Caco-2 (cell line): ENCODE measurements at regions not wholly inside any gene's neighbourhood (a gene's known extent, or its start where the extent isn't known, plus 50 kb on each side); places are given as distances from the start of the nearest gene placed in this dataset.

Experiments
- BruUV-seq: library from RNA; stranded (reverse); fragments of 400-500 nt; replicated peaks from 2 replicates; lab custom pipeline; 2021; lab: Mats Ljungman, UMichigan
- CTCF ChIA-PET: fragments of 300-600 bp; sonication (Branson Sonifier 250); formaldehyde crosslinking; loops from one replicate; lab custom pipeline; 2022; ENCODE audit warnings: antibody characterized with exemption; lab: Charles Lee
- POLR2A ChIA-PET: fragments of 300-600 bp; sonication (Branson Sonifier 250); formaldehyde crosslinking; loops from one replicate; lab custom pipeline; 2022; ENCODE audit warnings: antibody characterized with exemption; lab: Charles Lee
- DNase-seq, 2 experiments: peaks; one replicate each; pipeline versions ENCODE4 v3.0.0 to v3.0.0-alpha.2; 2020 to 2022
- H3K27me3 ChIP-seq: replicated peaks from 2 replicates; pipeline ENCODE4 v1.6.0; 2011; ENCODE audit warnings: low read length; ENCODE audit not compliant: control insufficient read depth, insufficient read depth
- H3K36me3 ChIP-seq: 2 replicates; pipeline ENCODE4 v1.5.1; 2011; ENCODE audit warnings: low read length; ENCODE audit not compliant: control insufficient read depth, insufficient read depth
- H3K4me1 ChIP-seq: fragments of 250-450 bp; sonication (Bioruptor Pico); 2 replicates; pipeline ENCODE4 v1.5.1; 2020; ENCODE audit warnings: mild to moderate bottlenecking
- H3K4me3 ChIP-seq: 2 replicates; pipeline ENCODE4 v1.5.1; 2011; ENCODE audit warnings: low read depth, mild to moderate bottlenecking, control low read depth, low read length
- H3K9me3 ChIP-seq: fragments of 250-450 bp; sonication (Bioruptor Pico); 2 replicates; pipeline ENCODE4 v1.5.1; 2020; ENCODE audit warnings: mild to moderate bottlenecking, moderate library complexity
- H3K27ac Mint-ChIP-seq: one replicate; pipeline ENCODE4 v1.8.0; 2022; ENCODE audit warnings: mixed read lengths; ENCODE audit not compliant: unreplicated experiment
- H3K27me3 Mint-ChIP-seq: one replicate; pipeline ENCODE4 v1.8.0; 2022; ENCODE audit warnings: mixed read lengths; ENCODE audit not compliant: insufficient read depth, unreplicated experiment
- H3K36me3 Mint-ChIP-seq: one replicate; pipeline ENCODE4 v1.8.0; 2022; ENCODE audit warnings: mild to moderate bottlenecking, mixed read lengths; ENCODE audit not compliant: insufficient read depth, unreplicated experiment
- H3K4me1 Mint-ChIP-seq: one replicate; pipeline ENCODE4 v1.8.0; 2022; ENCODE audit warnings: low read depth, mixed read lengths; ENCODE audit not compliant: unreplicated experiment
- H3K4me3 Mint-ChIP-seq: one replicate; pipeline ENCODE4 v1.8.0; 2022; ENCODE audit warnings: mild to moderate bottlenecking, moderate library complexity, mixed read lengths; ENCODE audit not compliant: unreplicated experiment
- H3K9me3 Mint-ChIP-seq: one replicate; pipeline ENCODE4 v1.8.0; 2022; ENCODE audit warnings: mixed read lengths; ENCODE audit not compliant: unreplicated experiment
- intact Hi-C: fragments of 100-400 bp; cut with micrococcal nuclease; formaldehyde crosslinking; loops from one replicate; pipeline ENCODE4 v1.10.0; 2022; ENCODE audit not compliant: unreplicated experiment
- TF ChIP-seq, protein P1 (sequence below), 2 experiments: fragments of 200-600 bp in 1 of 2; IDR thresholded peaks; 1 replicate in 1 of 2; 2 replicates in 1 of 2; pipeline versions ENCODE4 v1.5.1 to v1.8.0; 2011 to 2022; ENCODE audit warnings: antibody characterized with exemption in 1 of 2, control low read depth in 1 of 2, inconsistent platforms in 1 of 2, low read depth in 1 of 2, low read length in 1 of 2, mild to moderate bottlenecking in 1 of 2, moderate library complexity in 1 of 2; ENCODE audit not compliant: insufficient read depth in 1 of 2, severe bottlenecking in 1 of 2, unreplicated experiment in 1 of 2

DNA sequence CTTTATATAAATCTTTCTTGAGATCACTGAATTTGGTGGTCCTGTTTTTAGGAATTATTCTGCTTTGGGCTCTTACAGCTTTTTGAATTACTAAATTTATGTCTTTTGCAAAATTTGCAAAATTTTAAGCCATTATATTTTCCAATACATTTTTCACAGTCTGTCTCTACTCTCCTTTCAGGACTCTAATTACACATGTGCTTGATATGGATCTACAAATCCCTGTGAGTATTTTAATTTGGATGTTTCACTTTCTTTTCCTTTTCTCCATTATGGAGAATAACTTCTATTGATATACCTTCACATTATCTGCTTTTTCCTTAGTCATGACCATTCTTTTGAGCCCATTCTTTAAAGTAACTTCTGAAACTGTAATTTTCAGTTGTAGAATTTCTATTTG is 315.4 kb downstream of the DCAF12L2 start:
- Histone ChIP-seq H3K9me3 (no peaks in the 10 kb centered on the region), H3K4me1 (no peaks in the 10 kb centered on the region), H3K4me3 (no peak overlapping the region), H3K36me3 (no peaks in the 10 kb centered on the region), H3K27me3 (no peaks in the 10 kb centered on the region)
- H3K36me3 Mint-ChIP-seq = no peaks in the 10 kb centered on the region
- no peak for DNase-seq
- no peak overlapping the region for H3K27ac Mint-ChIP-seq
- H3K27me3 Mint-ChIP-seq = no peaks in the 10 kb centered on the region
- ChIA-PET CTCF (no interaction called here), POLR2A (no interaction called here)
- BruUV-seq = no TSS peak
- H3K9me3 Mint-ChIP-seq = no peaks in the 10 kb centered on the region
- H3K4me1 Mint-ChIP-seq = no peaks in the 10 kb centered on the region
- TF ChIP-seq, protein P1, sequence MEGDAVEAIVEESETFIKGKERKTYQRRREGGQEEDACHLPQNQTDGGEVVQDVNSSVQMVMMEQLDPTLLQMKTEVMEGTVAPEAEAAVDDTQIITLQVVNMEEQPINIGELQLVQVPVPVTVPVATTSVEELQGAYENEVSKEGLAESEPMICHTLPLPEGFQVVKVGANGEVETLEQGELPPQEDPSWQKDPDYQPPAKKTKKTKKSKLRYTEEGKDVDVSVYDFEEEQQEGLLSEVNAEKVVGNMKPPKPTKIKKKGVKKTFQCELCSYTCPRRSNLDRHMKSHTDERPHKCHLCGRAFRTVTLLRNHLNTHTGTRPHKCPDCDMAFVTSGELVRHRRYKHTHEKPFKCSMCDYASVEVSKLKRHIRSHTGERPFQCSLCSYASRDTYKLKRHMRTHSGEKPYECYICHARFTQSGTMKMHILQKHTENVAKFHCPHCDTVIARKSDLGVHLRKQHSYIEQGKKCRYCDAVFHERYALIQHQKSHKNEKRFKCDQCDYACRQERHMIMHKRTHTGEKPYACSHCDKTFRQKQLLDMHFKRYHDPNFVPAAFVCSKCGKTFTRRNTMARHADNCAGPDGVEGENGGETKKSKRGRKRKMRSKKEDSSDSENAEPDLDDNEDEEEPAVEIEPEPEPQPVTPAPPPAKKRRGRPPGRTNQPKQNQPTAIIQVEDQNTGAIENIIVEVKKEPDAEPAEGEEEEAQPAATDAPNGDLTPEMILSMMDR (IDR thresholded peaks at IDR 0.05; ENCODE audit: insufficient read depth in 1 of 2, low read depth in 1 of 2, low read length in 1 of 2, severe bottlenecking in 1 of 2, unreplicated experiment in 1 of 2) = no peak
- no peak overlapping the region for H3K4me3 Mint-ChIP-seq
- intact Hi-C loops = no loop called here

GRCh38 chrX:125883169-125883568 is 282.9 kb downstream of the DCAF12L2 start:
- CTCF ChIA-PET = no interaction called here
- H3K4me1 ChIP-seq = no peaks in the 10 kb centered on the region
- no TSS peak for BruUV-seq
- DNase-seq = no peak
- intact Hi-C loops = no loop called here
- Mint-ChIP-seq H3K27me3 (no peaks in the 10 kb centered on the region), H3K4me3 (no peak overlapping the region), H3K4me1 (no peaks in the 10 kb centered on the region), H3K27ac (no peak overlapping the region), H3K36me3 (no peaks in the 10 kb centered on the region), H3K9me3 (peaks cover 11% of the 10 kb centered on the region)
- no peaks in the 10 kb centered on the region for H3K27me3 ChIP-seq
- POLR2A ChIA-PET = no interaction called here
- no peaks in the 10 kb centered on the region for H3K36me3 ChIP-seq
- H3K9me3 ChIP-seq = no peaks in the 10 kb centered on the region
- H3K4me3 ChIP-seq = no peak overlapping the region
- TF ChIP-seq, protein P1 (IDR thresholded peaks at IDR 0.05; ENCODE audit: insufficient read depth in 1 of 2, low read depth in 1 of 2, low read length in 1 of 2, severe bottlenecking in 1 of 2, unreplicated experiment in 1 of 2) = no peak

GRCh38 chrX:125894947-125895346 is 271.1 kb downstream of the DCAF12L2 start:
- no peak overlapping the region for H3K4me3 Mint-ChIP-seq
- Histone ChIP-seq H3K27me3 (no peaks in the 10 kb centered on the region), H3K36me3 (no peaks in the 10 kb centered on the region), H3K4me3 (no peak overlapping the region), H3K4me1 (no peaks in the 10 kb centered on the region), H3K9me3 (no peaks in the 10 kb centered on the region)
- intact Hi-C loops = no loop called here
- H3K9me3 Mint-ChIP-seq = no peaks in the 10 kb centered on the region
- TF ChIP-seq, protein P1 (IDR thresholded peaks at IDR 0.05; ENCODE audit: insufficient read depth in 1 of 2, low read depth in 1 of 2, low read length in 1 of 2, severe bottlenecking in 1 of 2, unreplicated experiment in 1 of 2) = no peak
- no peaks in the 10 kb centered on the region for H3K27me3 Mint-ChIP-seq
- H3K27ac Mint-ChIP-seq = no peak overlapping the region
- ChIA-PET CTCF (no interaction called here), POLR2A (no interaction called here)
- no peaks in the 10 kb centered on the region for H3K36me3 Mint-ChIP-seq
- no peaks in the 10 kb centered on the region for H3K4me1 Mint-ChIP-seq
- no TSS peak for BruUV-seq
- DNase-seq = no peak
